ENCODE measurements at regions not wholly inside any gene's neighbourhood (a gene's known extent, or its start where the extent isn't known, plus 50 kb on each side); places are given as distances from the start of the nearest gene placed in this dataset.
A peak's percentile ranks its signal among the peaks of the same experiment; 100 is the strongest.

GRCh38 chr13:59603646-59604045 is 560.1 kb downstream of the DIAPH3 start:
- Histone ChIP-seq H3K4me2 (ENCODE audit: low read length) (no peak overlapping the region), H2BK120ac (ENCODE audit: insufficient read depth, low read length, poor library complexity) (no peak overlapping the region), H3K23ac (ENCODE audit: low read length) (no peak overlapping the region), H3K36me3 (ENCODE audit: control insufficient read depth in 1 of 2, insufficient read depth in 2 of 2, low read length in 2 of 2) (no peaks in the 10 kb centered on the region), H3K4me1 (ENCODE audit: control insufficient read depth in 1 of 2, insufficient read depth in 2 of 2, low read length in 2 of 2) (no peaks in the 10 kb centered on the region), H3K79me1 (ENCODE audit: low read length) (no peaks in the 10 kb centered on the region), H3K9ac (ENCODE audit: low read length) (no peak overlapping the region), H3K27me3 (ENCODE audit: insufficient read depth, low read length) (no peaks in the 10 kb centered on the region), H2BK12ac (ENCODE audit: low read length) (no peak overlapping the region), H3K4ac (ENCODE audit: low read depth, low read length) (no peak overlapping the region), H3K9me3 (ENCODE audit: insufficient read depth, low read depth, low read length) (no peaks in the 10 kb centered on the region), H2AFZ (ENCODE audit: insufficient read depth, low read length, poor library complexity) (no peak overlapping the region), H3K4me3 (ENCODE audit: low read depth, low read length) (no peak overlapping the region), H4K8ac (ENCODE audit: low read depth, low read length) (no peak overlapping the region), H3K18ac (ENCODE audit: low read length) (no peak overlapping the region), H2BK5ac (ENCODE audit: low read depth, low read length, poor library complexity) (no peak overlapping the region), H4K91ac (ENCODE audit: low read depth, low read length) (no peak overlapping the region), H3K79me2 (ENCODE audit: control insufficient read depth, insufficient read depth, low read length, poor library complexity) (no peaks in the 10 kb centered on the region), H3K14ac (ENCODE audit: low read length) (no peak overlapping the region), H3K27ac (ENCODE audit: low read depth, low read length) (no peak overlapping the region), H4K12ac (ENCODE audit: low read depth, low read length) (no peak overlapping the region), H2AK5ac (ENCODE audit: low read length) (no peak overlapping the region)
- DNase-seq, result no peak
- WGBS (ENCODE audit: extremely low coverage, insufficient coverage, insufficient read length), result no CpG with 5 or more reads among the region's 2 CpGs

- Histone ChIP-seq H3K79me1 (ENCODE audit: low read length) (no peaks in the 10 kb centered on the region), H3K36me3 (ENCODE audit: control insufficient read depth in 1 of 2, insufficient read depth in 2 of 2, low read length in 2 of 2) (no peaks in the 10 kb centered on the region), H4K12ac (ENCODE audit: low read depth, low read length) (no peak overlapping the region), H3K9ac (ENCODE audit: low read length) (no peak overlapping the region), H3K27ac (ENCODE audit: low read depth, low read length) (no peak overlapping the region), H3K9me3 (ENCODE audit: insufficient read depth, low read depth, low read length) (no peaks in the 10 kb centered on the region), H4K8ac (ENCODE audit: low read depth, low read length) (no peak overlapping the region), H3K4me2 (ENCODE audit: low read length) (no peak overlapping the region), H3K4ac (ENCODE audit: low read depth, low read length) (no peak overlapping the region), H4K91ac (ENCODE audit: low read depth, low read length) (no peak overlapping the region), H3K23ac (ENCODE audit: low read length) (no peak overlapping the region), H3K4me1 (ENCODE audit: control insufficient read depth in 1 of 2, insufficient read depth in 2 of 2, low read length in 2 of 2) (no peaks in the 10 kb centered on the region), H3K27me3 (ENCODE audit: insufficient read depth, low read length) (no peaks in the 10 kb centered on the region), H3K18ac (ENCODE audit: low read length) (no peak overlapping the region), H2BK5ac (ENCODE audit: low read depth, low read length, poor library complexity) (no peak overlapping the region), H3K79me2 (ENCODE audit: control insufficient read depth, insufficient read depth, low read length, poor library complexity) (no peaks in the 10 kb centered on the region), H3K14ac (ENCODE audit: low read length) (no peak overlapping the region), H2BK12ac (ENCODE audit: low read length) (no peak overlapping the region), H3K4me3 (ENCODE audit: low read depth, low read length) (no peak overlapping the region), H2BK120ac (ENCODE audit: insufficient read depth, low read length, poor library complexity) (no peak overlapping the region), H2AFZ (ENCODE audit: insufficient read depth, low read length, poor library complexity) (no peak overlapping the region), H2AK5ac (ENCODE audit: low read length) (no peak overlapping the region)
- no peak for DNase-seq
- no CpG with 5 or more reads among the region's 1 CpG for WGBS (ENCODE audit: extremely low coverage, insufficient coverage, insufficient read length)
Measured at GRCh38 chr13:59607172-59607571, 556.6 kb downstream of the DIAPH3 start.

GRCh38 chr13:59607780-59608233 is 555.9 kb downstream of the DIAPH3 start:
- no peak overlapping the region for H2BK120ac ChIP-seq (ENCODE audit: insufficient read depth, low read length, poor library complexity)
- no CpG with 5 or more reads among the region's 2 CpGs for WGBS (ENCODE audit: extremely low coverage, insufficient coverage, insufficient read length)
- H3K79me1 ChIP-seq (ENCODE audit: low read length), result no peaks in the 10 kb centered on the region
- no peak overlapping the region for H3K4me3 ChIP-seq (ENCODE audit: low read depth, low read length)
- no peaks in the 10 kb centered on the region for H3K9me3 ChIP-seq (ENCODE audit: insufficient read depth, low read depth, low read length)
- H2AK5ac ChIP-seq (ENCODE audit: low read length), result no peak overlapping the region
- H3K36me3 ChIP-seq (ENCODE audit: control insufficient read depth in 1 of 2, insufficient read depth in 2 of 2, low read length in 2 of 2), result no peaks in the 10 kb centered on the region
- H3K27ac ChIP-seq (ENCODE audit: low read depth, low read length), result no peak overlapping the region
- H3K4ac ChIP-seq (ENCODE audit: low read depth, low read length), result no peak overlapping the region
- no peak overlapping the region for H2AFZ ChIP-seq (ENCODE audit: insufficient read depth, low read length, poor library complexity)
- H3K4me2 ChIP-seq (ENCODE audit: low read length), result no peak overlapping the region
- no peak overlapping the region for H4K91ac ChIP-seq (ENCODE audit: low read depth, low read length)
- no peak overlapping the region for H2BK12ac ChIP-seq (ENCODE audit: low read length)
- peak; percentile 27 to 55 for DNase-seq
- H3K4me1 ChIP-seq (ENCODE audit: control insufficient read depth in 1 of 2, insufficient read depth in 2 of 2, low read length in 2 of 2), result no peaks in the 10 kb centered on the region
- H2BK5ac ChIP-seq (ENCODE audit: low read depth, low read length, poor library complexity), result no peak overlapping the region
- H3K18ac ChIP-seq (ENCODE audit: low read length), result no peak overlapping the region
- no peak overlapping the region for H4K8ac ChIP-seq (ENCODE audit: low read depth, low read length)
- H3K14ac ChIP-seq (ENCODE audit: low read length), result no peak overlapping the region
- H4K12ac ChIP-seq (ENCODE audit: low read depth, low read length), result no peak overlapping the region
- no peak overlapping the region for H3K9ac ChIP-seq (ENCODE audit: low read length)
- H3K79me2 ChIP-seq (ENCODE audit: control insufficient read depth, insufficient read depth, low read length, poor library complexity), result no peaks in the 10 kb centered on the region
- H3K27me3 ChIP-seq (ENCODE audit: insufficient read depth, low read length), result no peaks in the 10 kb centered on the region
- H3K23ac ChIP-seq (ENCODE audit: low read length), result no peak overlapping the region

- Histone ChIP-seq H2BK12ac (ENCODE audit: low read length) (no peak overlapping the region), H3K79me1 (ENCODE audit: low read length) (no peaks in the 10 kb centered on the region), H3K23ac (ENCODE audit: low read length) (no peak overlapping the region), H3K18ac (ENCODE audit: low read length) (no peak overlapping the region), H2BK120ac (ENCODE audit: insufficient read depth, low read length, poor library complexity) (no peak overlapping the region), H3K4me1 (ENCODE audit: control insufficient read depth in 1 of 2, insufficient read depth in 2 of 2, low read length in 2 of 2) (no peaks in the 10 kb centered on the region), H3K4ac (ENCODE audit: low read depth, low read length) (no peak overlapping the region), H3K4me3 (ENCODE audit: low read depth, low read length) (no peak overlapping the region), H3K9me3 (ENCODE audit: insufficient read depth, low read depth, low read length) (no peaks in the 10 kb centered on the region), H4K91ac (ENCODE audit: low read depth, low read length) (no peak overlapping the region), H3K27me3 (ENCODE audit: insufficient read depth, low read length) (no peaks in the 10 kb centered on the region), H3K9ac (ENCODE audit: low read length) (no peak overlapping the region), H2AFZ (ENCODE audit: insufficient read depth, low read length, poor library complexity) (no peak overlapping the region), H3K14ac (ENCODE audit: low read length) (no peak overlapping the region), H2BK5ac (ENCODE audit: low read depth, low read length, poor library complexity) (no peak overlapping the region), H3K79me2 (ENCODE audit: control insufficient read depth, insufficient read depth, low read length, poor library complexity) (no peaks in the 10 kb centered on the region), H3K4me2 (ENCODE audit: low read length) (no peak overlapping the region), H4K8ac (ENCODE audit: low read depth, low read length) (no peak overlapping the region), H4K12ac (ENCODE audit: low read depth, low read length) (no peak overlapping the region), H2AK5ac (ENCODE audit: low read length) (no peak overlapping the region), H3K36me3 (ENCODE audit: control insufficient read depth in 1 of 2, insufficient read depth in 2 of 2, low read length in 2 of 2) (no peaks in the 10 kb centered on the region), H3K27ac (ENCODE audit: low read depth, low read length) (no peak overlapping the region)
- no peak for DNase-seq
Measured at GRCh38 chr13:59609421-59609820, 554.3 kb downstream of the DIAPH3 start.

All from trophoblast cell (in vitro differentiated cells and primary cell).